ENCODE measurements at regions not wholly inside any gene's neighbourhood (a gene's known extent, or its start where the extent isn't known, plus 50 kb on each side); places are given as distances from the start of the nearest gene placed in this dataset.
"Not testable (repeated sequence)": the region's sequence is repeated elsewhere in the genome, so short reads cannot be mapped to it uniquely, and the experiment has no call there.

DNA sequence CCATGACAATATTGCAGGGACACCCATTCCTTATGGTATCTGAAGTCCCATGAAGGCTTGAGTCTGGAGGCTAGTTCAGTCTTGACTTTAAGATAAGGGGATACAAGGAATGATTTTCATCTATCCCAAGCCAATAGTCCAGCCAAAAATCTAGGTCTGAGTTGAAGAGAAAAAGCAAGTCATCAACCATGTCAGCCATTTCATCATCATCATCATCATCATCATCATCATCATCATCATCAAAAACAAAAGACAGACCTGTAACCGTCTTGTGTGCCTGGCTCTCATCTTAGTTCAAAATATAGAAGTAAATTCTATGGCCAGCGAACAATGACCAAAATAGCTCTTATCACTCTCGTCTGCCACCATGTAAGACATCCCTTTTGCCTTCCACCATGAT lies 59.5 kb upstream of the FAM90A26 start:
- ATAC-seq (ENCODE audit: low read depth); H3K4me3 Mint-ChIP-seq; DNase-seq (ENCODE audit: low spot score in 2 of 2); H3K27me3 Mint-ChIP-seq; H3K9me3 Mint-ChIP-seq; H3K4me1 Mint-ChIP-seq; H3K27ac Mint-ChIP-seq; H3K36me3 Mint-ChIP-seq: not testable (repeated sequence)

DNA sequence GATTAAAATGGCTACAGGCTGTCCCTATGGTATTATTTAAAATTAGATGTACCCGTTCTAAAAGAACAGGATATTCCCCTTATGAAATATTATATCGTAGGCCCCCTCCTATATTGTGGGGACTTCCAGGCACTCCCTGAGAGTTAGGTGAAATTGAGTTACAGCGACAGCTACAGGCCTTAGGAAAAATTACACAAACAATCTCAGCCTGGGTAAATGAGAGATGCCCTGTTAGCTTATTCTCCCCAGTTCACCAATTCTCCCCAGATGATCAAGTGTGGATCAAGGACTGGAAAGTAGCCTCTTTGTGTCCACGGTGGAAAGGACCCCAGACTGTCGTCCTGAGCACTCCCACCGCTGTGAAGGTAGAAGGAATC lies 67.1 kb upstream of the FAM90A26 start:
- H3K4me3 Mint-ChIP-seq; H3K9me3 Mint-ChIP-seq; H3K27me3 Mint-ChIP-seq; ATAC-seq (ENCODE audit: low read depth); H3K27ac Mint-ChIP-seq; H3K36me3 Mint-ChIP-seq; DNase-seq (ENCODE audit: low spot score in 2 of 2); H3K4me1 Mint-ChIP-seq: not testable (repeated sequence)

GRCh38 chr4:9102471-9103147 lies 67.6 kb upstream of the FAM90A26 start:
- H3K27ac Mint-ChIP-seq; H3K27me3 Mint-ChIP-seq; H3K36me3 Mint-ChIP-seq; ATAC-seq (ENCODE audit: low read depth); H3K4me1 Mint-ChIP-seq; H3K9me3 Mint-ChIP-seq; DNase-seq (ENCODE audit: low spot score in 2 of 2); H3K4me3 Mint-ChIP-seq: not testable (repeated sequence)

DNA sequence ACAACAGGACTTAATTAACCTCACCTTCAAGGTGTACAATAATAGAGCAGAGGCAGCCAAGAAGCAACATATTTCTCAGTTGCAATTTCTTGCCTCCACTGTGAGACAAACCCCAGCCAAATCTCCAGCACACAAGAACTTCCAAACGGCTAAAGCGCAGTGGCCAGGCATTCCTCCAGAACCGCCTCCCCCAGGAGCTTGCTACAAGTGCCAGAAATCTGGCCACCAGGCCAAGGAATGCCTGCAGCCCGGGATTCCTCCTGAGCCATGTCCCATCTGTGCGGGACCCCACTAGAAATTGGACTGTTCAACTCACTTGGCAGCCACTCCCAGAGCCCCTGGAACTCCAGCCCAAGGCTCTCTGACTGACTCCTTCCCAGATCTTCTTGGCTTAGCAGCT lies 73.9 kb upstream of the FAM90A26 start:
- not testable (repeated sequence) for DNase-seq (ENCODE audit: low spot score in 2 of 2); H3K36me3 Mint-ChIP-seq; ATAC-seq (ENCODE audit: low read depth); H3K4me1 Mint-ChIP-seq; H3K27me3 Mint-ChIP-seq; H3K4me3 Mint-ChIP-seq; H3K27ac Mint-ChIP-seq
- peaks cover 25% of the 10 kb centered on the region for H3K9me3 Mint-ChIP-seq

DNA sequence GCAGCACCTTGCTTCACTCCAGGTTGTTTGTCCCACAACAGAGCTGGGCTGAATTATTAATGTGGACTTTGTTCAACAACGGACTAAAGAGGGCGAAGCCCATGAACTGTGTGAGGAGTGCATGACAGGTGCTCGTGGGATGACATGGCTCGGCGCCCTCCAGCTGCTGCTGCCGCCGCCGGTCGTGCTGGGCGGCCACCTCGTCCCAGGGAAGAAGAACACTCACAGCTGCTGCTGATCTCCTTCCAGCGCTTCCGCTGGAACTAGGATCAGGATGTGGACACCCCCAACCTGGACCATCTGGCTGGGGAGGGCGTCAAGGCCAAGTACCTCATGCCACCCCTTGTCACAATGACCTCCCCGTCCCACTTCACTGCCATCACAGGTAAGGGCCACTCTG lies 91.4 kb upstream of the FAM90A26 start:
- ATAC-seq (ENCODE audit: low read depth); DNase-seq (ENCODE audit: low spot score in 2 of 2); H3K27ac Mint-ChIP-seq: not testable (repeated sequence)

GRCh38 chr4:9076974-9077373 lies 93.2 kb upstream of the FAM90A26 start:
- H3K9me3 Mint-ChIP-seq; H3K4me3 Mint-ChIP-seq; H3K36me3 Mint-ChIP-seq; ATAC-seq (ENCODE audit: low read depth); H3K4me1 Mint-ChIP-seq; DNase-seq (ENCODE audit: low spot score in 2 of 2); H3K27ac Mint-ChIP-seq; H3K27me3 Mint-ChIP-seq: not testable (repeated sequence)

More for the DNA sequence above, 91.4 kb upstream of the FAM90A26 start:
- not testable (repeated sequence) for H3K27me3 Mint-ChIP-seq, H3K4me1 Mint-ChIP-seq, H3K4me3 Mint-ChIP-seq, H3K9me3 Mint-ChIP-seq, H3K36me3 Mint-ChIP-seq

- not testable (repeated sequence) for H3K36me3 Mint-ChIP-seq; H3K4me1 Mint-ChIP-seq; H3K9me3 Mint-ChIP-seq; ATAC-seq (ENCODE audit: low read depth); H3K27me3 Mint-ChIP-seq; DNase-seq (ENCODE audit: low spot score in 2 of 2); H3K4me3 Mint-ChIP-seq; H3K27ac Mint-ChIP-seq
Observed at GRCh38 chr4:9076486-9076885, 93.7 kb upstream of the FAM90A26 start.

- H3K27ac Mint-ChIP-seq: not testable (repeated sequence)
Observed at GRCh38 chr4:9073371-9073770, 96.8 kb upstream of the FAM90A26 start.

GRCh38 chr4:9072521-9073220 lies 97.5 kb upstream of the FAM90A26 start:
- not testable (repeated sequence) for H3K36me3 Mint-ChIP-seq; H3K4me3 Mint-ChIP-seq; DNase-seq (ENCODE audit: low spot score in 2 of 2); ATAC-seq (ENCODE audit: low read depth); H3K27ac Mint-ChIP-seq; H3K4me1 Mint-ChIP-seq; H3K9me3 Mint-ChIP-seq; H3K27me3 Mint-ChIP-seq

More at GRCh38 chr4:9073371-9073770, 96.8 kb upstream of the FAM90A26 start:
- ATAC-seq (ENCODE audit: low read depth); H3K4me1 Mint-ChIP-seq; H3K36me3 Mint-ChIP-seq; H3K27me3 Mint-ChIP-seq; H3K9me3 Mint-ChIP-seq; DNase-seq (ENCODE audit: low spot score in 2 of 2); H3K4me3 Mint-ChIP-seq: not testable (repeated sequence)

DNA sequence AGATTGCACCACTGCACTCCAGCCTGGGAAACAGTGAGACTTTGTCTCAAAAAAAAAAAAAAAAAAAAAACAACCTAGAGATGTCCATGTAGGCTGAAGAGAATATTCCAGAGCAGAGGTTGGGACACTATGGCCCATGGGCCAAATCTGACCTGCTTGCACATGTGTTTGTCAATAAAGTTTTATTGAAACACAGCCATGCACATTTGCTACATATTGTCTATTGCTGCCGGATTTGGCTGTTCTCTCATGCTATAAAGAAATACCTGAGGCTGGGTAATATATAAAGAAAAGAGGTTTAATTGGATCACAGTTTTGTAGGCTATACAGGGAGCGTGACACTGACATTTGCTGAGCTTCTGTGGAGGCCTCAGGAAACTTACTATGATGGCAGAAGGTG lies 102.3 kb upstream of the FAM90A26 start:
- H3K9me3 Mint-ChIP-seq; H3K27me3 Mint-ChIP-seq; H3K27ac Mint-ChIP-seq; H3K4me3 Mint-ChIP-seq; ATAC-seq (ENCODE audit: low read depth); H3K36me3 Mint-ChIP-seq; H3K4me1 Mint-ChIP-seq; DNase-seq (ENCODE audit: low spot score in 2 of 2): not testable (repeated sequence)

DNA sequence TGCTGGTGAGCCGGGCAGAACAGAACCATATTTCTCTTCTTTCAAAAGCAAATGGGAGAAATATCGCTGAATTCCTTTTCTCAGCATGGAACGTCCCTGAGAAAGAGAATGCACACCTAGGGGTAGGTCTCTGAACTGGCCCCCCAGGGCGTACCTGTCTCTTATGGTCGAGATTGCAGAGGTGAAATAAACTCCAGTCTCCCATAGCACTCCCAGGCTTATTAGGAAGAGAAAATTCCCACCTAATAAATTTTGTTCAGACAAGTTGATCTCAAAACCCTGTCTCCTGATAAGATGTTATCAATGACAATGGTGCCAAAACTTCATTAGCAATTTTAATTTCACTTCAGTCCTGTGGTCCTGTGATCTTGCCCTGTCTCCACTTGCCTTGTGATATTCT lies 106.6 kb upstream of the FAM90A26 start:
- not testable (repeated sequence) for H3K27ac Mint-ChIP-seq; H3K4me3 Mint-ChIP-seq; DNase-seq (ENCODE audit: low spot score in 2 of 2); H3K4me1 Mint-ChIP-seq; H3K36me3 Mint-ChIP-seq; H3K27me3 Mint-ChIP-seq; H3K9me3 Mint-ChIP-seq; ATAC-seq (ENCODE audit: low read depth)

DNA sequence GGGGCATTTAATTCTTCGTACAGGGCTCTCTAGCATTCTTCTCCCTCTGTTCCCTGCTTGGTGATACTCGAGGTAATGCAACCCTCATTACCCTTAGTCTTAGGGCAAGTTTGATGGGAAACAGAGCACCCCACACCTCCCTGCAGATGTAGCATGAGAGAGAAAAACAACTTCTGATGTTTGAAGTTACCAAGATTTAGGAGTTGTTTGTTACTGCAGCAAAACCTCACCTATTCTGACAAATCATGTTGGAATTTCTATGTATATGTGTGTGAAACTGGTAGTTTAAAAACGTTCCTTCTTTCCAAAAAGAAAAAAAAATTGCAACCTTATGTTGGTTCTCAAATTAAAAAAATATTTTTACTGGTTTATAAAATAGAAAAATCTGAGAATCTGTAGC lies 145.3 kb upstream of the FAM90A26 start:
- not testable (repeated sequence) for H3K27me3 Mint-ChIP-seq; ATAC-seq (ENCODE audit: low read depth); H3K27ac Mint-ChIP-seq; DNase-seq (ENCODE audit: low spot score in 2 of 2); H3K36me3 Mint-ChIP-seq; H3K9me3 Mint-ChIP-seq; H3K4me1 Mint-ChIP-seq; H3K4me3 Mint-ChIP-seq

DNA sequence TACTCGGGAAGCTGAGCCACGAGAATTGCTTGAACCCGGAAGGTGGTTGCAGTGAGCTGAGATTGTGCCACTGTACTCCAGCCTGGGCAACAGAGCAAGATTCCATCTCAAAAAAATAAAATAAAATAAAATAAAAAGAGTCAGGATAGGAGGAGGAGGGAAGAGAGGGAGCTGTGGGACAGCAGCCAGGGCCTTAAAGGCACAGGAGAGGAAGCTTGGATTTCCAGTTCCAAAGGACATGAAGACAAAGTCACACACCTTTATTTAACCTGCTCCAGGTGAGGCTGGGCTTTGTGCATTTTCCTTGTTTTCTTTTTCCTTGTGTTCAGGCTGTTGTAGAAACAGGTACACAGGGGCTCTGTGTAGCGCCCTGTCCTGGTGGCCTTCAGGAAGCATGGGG lies 138.2 kb upstream of the HMX1 start:
- not testable (repeated sequence) for H3K27me3 Mint-ChIP-seq; H3K27ac Mint-ChIP-seq; H3K4me1 Mint-ChIP-seq; DNase-seq (ENCODE audit: low spot score in 2 of 2); ATAC-seq (ENCODE audit: low read depth); H3K9me3 Mint-ChIP-seq; H3K4me3 Mint-ChIP-seq; H3K36me3 Mint-ChIP-seq

DNA sequence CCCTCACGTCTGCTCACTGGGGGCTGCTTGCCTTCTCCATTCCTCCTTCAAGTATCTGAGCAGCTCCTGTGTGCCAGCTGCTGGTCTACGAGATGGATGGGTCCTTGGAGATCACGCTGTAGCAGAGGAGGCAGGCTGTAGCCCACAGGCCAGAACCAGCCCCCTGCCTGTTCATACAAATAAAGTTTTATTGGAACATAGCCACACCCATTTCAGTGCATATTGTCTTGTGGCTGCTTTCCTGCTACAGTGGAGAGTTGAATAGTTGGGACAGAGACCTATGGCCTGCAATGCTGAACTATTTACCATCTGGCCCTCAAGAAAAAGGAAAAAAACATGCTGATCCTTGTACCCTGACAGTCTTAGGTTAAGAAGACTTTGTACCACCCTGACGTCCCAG lies 136.8 kb upstream of the HMX1 start:
- H3K9me3 Mint-ChIP-seq; H3K36me3 Mint-ChIP-seq; H3K27ac Mint-ChIP-seq; ATAC-seq (ENCODE audit: low read depth); H3K4me1 Mint-ChIP-seq; H3K27me3 Mint-ChIP-seq; DNase-seq (ENCODE audit: low spot score in 2 of 2); H3K4me3 Mint-ChIP-seq: not testable (repeated sequence)

- not testable (repeated sequence) for DNase-seq (ENCODE audit: low spot score in 2 of 2); H3K9me3 Mint-ChIP-seq; H3K36me3 Mint-ChIP-seq; H3K4me3 Mint-ChIP-seq; H3K27ac Mint-ChIP-seq; ATAC-seq (ENCODE audit: low read depth); H3K4me1 Mint-ChIP-seq
- H3K27me3 Mint-ChIP-seq: peaks cover 19% of the 10 kb centered on the region
Observed at GRCh38 chr4:9001153-9001552, 129.5 kb upstream of the HMX1 start.

Measured in memory B cell (primary cell).